GM23248 (cell line): ENCODE measurements at regions not wholly inside any gene's neighbourhood (a gene's known extent, or its start where the extent isn't known, plus 50 kb on each side); places are given as distances from the start of the nearest gene placed in this dataset.
A peak's percentile ranks its signal among the peaks of the same experiment; 100 is the strongest.

Experiments
- DNase-seq: peaks from one replicate; pipeline ENCODE4 v3.0.0-alpha.2; 2015
- H2AFZ ChIP-seq: fragments of 200-600 bp; sonication (generic); 2 replicates; pipeline ENCODE4 v1.6.1; 2016; ENCODE audit warnings: antibody characterized with exemption
- H3F3A ChIP-seq: fragments of 200-600 bp; sonication (generic); 2 replicates; pipeline ENCODE4 v1.6.1; 2016; ENCODE audit warnings: mild to moderate bottlenecking, antibody characterized with exemption, mixed run types; ENCODE audit not compliant: insufficient read depth
- H3K27ac ChIP-seq: fragments of 200-600 bp; sonication (generic); 2 replicates; pipeline ENCODE4 v1.5.1; 2016; ENCODE audit warnings: mild to moderate bottlenecking
- H3K27me3 ChIP-seq: fragments of 200-600 bp; sonication (generic); replicated peaks from 2 replicates; pipeline ENCODE4 v1.6.1; 2016; ENCODE audit warnings: mild to moderate bottlenecking; ENCODE audit not compliant: insufficient read depth
- H3K36me3 ChIP-seq: fragments of 200-600 bp; sonication (generic); 2 replicates; pipeline ENCODE4 v1.6.1; 2016; ENCODE audit warnings: low read depth, mild to moderate bottlenecking
- H3K4me1 ChIP-seq: fragments of 200-600 bp; sonication (generic); 2 replicates; pipeline ENCODE4 v1.6.1; 2016; ENCODE audit warnings: mild to moderate bottlenecking; ENCODE audit not compliant: insufficient read depth
- H3K4me2 ChIP-seq: fragments of 200-600 bp; sonication (generic); one replicate; pipeline ENCODE4 v1.6.1; 2016; ENCODE audit warnings: mild to moderate bottlenecking; ENCODE audit not compliant: unreplicated experiment
- H3K4me3 ChIP-seq: fragments of 200-600 bp; sonication (generic); 2 replicates; pipeline ENCODE4 v1.5.1; 2016; ENCODE audit warnings: mild to moderate bottlenecking
- H3K79me2 ChIP-seq: fragments of 200-600 bp; sonication (generic); 2 replicates; pipeline ENCODE4 v1.6.1; 2016; ENCODE audit warnings: mild to moderate bottlenecking; ENCODE audit not compliant: insufficient read depth
- H3K9ac ChIP-seq: fragments of 200-600 bp; sonication (generic); 2 replicates; pipeline ENCODE4 v1.6.1; 2016; ENCODE audit warnings: mild to moderate bottlenecking
- H3K9me2 ChIP-seq: fragments of 200-600 bp; sonication (generic); 2 replicates; pipeline ENCODE4 v1.6.1; 2016; ENCODE audit warnings: mixed run types, mild to moderate bottlenecking, moderate library complexity; ENCODE audit not compliant: insufficient read depth
- H3K9me3 ChIP-seq: fragments of 200-600 bp; sonication (generic); one replicate; pipeline ENCODE4 v1.6.1; 2017; ENCODE audit warnings: low read depth
- H4K20me1 ChIP-seq: fragments of 200-600 bp; sonication (generic); 2 replicates; pipeline ENCODE4 v1.6.0; 2016; ENCODE audit not compliant: insufficient read depth
- EZH2 ChIP-seq: fragments of 200-600 bp; sonication (generic); IDR thresholded peaks from 2 replicates; pipeline ENCODE4 v1.6.1; 2018; ENCODE audit warnings: antibody characterized with exemption, mild to moderate bottlenecking; ENCODE audit not compliant: insufficient read depth, poor library complexity, severe bottlenecking
- EZH2phosphoT487 ChIP-seq: fragments of 200-600 bp; sonication (generic); IDR thresholded peaks from 2 replicates; pipeline ENCODE4 v1.6.1; 2018; ENCODE audit warnings: antibody characterized with exemption, moderate library complexity, mild to moderate bottlenecking, low read depth; ENCODE audit not compliant: insufficient read depth
- WGBS, 2 experiments: methylation state at CpG; one replicate each; pipeline ENCODE4 v1.1.6; 2015 to 2017; ENCODE audit warnings: low lambda C conversion rate in 2 of 2, low coverage in 1 of 2; ENCODE audit errors: missing lambda C conversion rate in 2 of 2; 5-methylcytosine and 5-hydroxymethylcytosine counted together
- in situ Hi-C: fragments of 300-500 bp; cut with MboI; formaldehyde crosslinking; loops from 2 replicates; pipeline ENCODE4 v1.15.0; 2020

DNA sequence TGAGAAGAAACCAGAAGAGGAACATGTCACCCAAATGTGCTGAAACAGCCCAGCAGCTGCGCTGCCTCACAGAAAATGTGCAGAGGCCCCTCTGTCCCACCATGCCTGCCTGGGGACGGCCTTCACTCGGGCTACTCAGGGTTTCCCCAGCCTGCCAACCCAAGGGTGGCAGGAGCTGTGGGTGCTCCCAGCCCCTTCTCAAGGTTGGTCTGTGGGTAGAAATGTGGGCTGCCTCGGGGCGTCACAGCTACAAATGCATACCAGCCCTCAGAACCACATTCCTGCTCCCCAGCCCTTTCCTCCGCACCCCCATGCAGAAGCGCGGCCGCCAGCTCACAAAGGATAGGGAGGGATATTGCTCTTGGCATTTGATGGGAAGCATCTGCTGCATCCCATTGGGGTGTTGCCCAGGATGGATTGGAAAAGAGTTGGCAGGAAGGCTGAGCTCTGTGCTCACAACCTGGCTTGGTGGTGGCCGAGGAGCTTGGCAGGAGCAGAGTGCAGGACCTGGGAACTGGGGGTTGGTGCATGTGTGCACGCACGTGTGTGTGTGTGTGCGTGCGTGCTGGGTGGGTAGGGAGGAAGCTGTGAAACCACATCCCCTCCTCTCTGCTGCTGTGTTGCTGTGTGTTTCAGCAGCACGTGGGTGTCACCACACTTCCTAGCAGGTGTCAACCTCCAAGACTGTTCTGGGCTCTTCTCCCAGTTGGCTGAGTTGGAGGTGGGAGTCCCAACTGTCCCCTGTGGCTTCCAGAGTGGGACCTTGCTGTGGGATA lies 304.4 kb downstream of the SEC14L1 start:
- Histone ChIP-seq H3K9me2 (no peaks in the 10 kb centered on the region), H3K27me3 (no peaks in the 10 kb centered on the region), H4K20me1 (no peaks in the 10 kb centered on the region; the same call in 1 of the 2 replicates), H3F3A (peaks cover 52% of the 10 kb centered on the region), H2AFZ (no peak overlapping the region), H3K4me3 (no peak overlapping the region), H3K9ac (peak overlapping the region; percentile 65), H3K79me2 (peaks cover 100% of the 10 kb centered on the region), H3K36me3 (no peaks in the 10 kb centered on the region), H3K27ac (peak overlapping the region; percentile 81), H3K4me2 (peak overlapping the region; percentile 8), H3K9me3 (no peaks in the 10 kb centered on the region), H3K4me1 (peaks cover 40% of the 10 kb centered on the region)
- peak; percentile 80 for DNase-seq
- 24% methylated on average over 12 to 15 of the region's 15 CpGs for WGBS, 2 experiments
- in situ Hi-C loops: no loop called here
- TF ChIP-seq EZH2phosphoT487 (no peak), EZH2 (no peak)

DNA sequence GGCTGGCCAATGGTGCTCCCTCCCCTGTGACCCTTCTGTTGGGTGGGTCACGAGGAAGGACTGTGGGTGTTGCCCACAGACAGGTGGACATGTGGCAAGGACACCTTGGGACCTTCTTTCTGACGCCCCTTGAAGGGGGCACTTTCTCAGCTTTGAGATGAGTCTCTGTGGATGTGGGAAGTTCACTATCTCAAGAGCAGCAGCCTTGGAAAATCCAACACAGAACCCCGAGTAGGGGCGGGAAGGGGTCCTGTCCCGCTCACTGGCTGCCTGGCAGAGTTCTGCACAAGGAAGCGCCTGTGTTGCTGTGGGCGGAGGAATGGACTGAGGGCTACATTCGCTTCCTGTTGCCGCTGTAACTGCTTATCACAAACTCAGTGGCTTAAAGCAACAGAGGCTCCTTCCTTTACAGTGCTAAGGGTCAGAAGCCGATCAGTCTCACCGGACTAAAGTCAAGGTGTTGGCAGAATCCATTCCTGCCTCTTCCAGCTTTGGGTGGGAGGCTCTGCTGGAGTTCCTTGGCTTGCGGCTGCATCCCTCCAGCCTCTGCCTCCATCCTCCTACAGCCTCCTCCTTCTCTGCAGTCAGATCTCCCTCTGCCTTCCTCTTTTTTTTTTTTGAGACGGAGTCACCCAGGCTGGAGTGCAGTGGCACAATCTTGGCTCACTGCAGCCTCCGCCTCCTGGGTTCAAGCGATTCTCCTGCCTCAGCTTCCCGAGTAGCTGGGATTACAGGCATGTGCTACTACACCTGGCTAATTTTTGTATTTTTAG lies 305.2 kb downstream of the SEC14L1 start:
- DNase-seq: no peak
- no peak overlapping the region for H2AFZ ChIP-seq
- H3K27me3 ChIP-seq: no peaks in the 10 kb centered on the region
- H3K4me3 ChIP-seq: no peak overlapping the region
- in situ Hi-C loops: no loop called here
- peak overlapping the region; percentile 34; the same call in 1 of the 2 replicates for H3K9ac ChIP-seq
- H3K36me3 ChIP-seq: no peaks in the 10 kb centered on the region
- peak overlapping the region; percentile 81 for H3K27ac ChIP-seq
- TF ChIP-seq EZH2phosphoT487 (no peak), EZH2 (no peak)
- no peaks in the 10 kb centered on the region; the same call in 1 of the 2 replicates for H4K20me1 ChIP-seq
- 86 to 90% methylated on average over 16 of the region's 16 CpGs for WGBS, 2 experiments
- H3K4me1 ChIP-seq: peaks cover 48% of the 10 kb centered on the region
- no peaks in the 10 kb centered on the region for H3K9me3 ChIP-seq
- peaks cover 56% of the 10 kb centered on the region for H3F3A ChIP-seq
- no peaks in the 10 kb centered on the region for H3K9me2 ChIP-seq
- H3K4me2 ChIP-seq: no peak overlapping the region
- H3K79me2 ChIP-seq: peaks cover 100% of the 10 kb centered on the region

DNA sequence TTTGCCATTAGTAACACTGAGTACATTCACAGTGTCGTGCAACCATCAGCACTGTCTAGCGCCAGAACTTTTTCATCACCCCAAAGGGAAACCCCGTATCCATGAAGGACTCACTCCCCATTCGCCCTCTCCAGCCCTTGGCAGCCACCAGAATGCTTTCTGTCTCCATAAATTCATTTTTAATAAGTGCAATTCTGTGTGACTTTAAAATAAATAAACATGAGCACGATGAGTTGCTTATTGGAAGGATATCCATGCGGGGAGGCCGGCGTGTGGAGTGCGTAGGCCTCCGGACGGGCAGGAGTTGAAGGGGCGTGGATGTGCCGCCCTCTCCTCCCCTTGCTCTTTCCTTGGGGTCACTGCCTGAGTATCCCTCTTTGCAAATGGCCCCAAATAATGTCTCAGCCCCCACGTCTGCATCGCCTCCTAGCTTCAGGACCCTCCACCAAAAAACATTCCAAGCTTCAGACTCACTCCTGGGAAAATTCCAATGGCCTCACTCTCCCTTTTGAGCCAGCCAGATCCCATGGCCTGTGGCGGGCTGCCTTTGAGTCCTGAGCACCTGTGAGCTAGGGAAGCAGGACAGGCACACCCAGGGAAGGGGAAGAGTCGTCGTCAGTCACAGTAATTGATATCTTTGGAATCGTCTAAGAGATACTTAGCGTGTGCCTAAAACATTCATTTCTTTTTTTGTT lies 306.3 kb downstream of the SEC14L1 start:
- in situ Hi-C loops: no loop called here

DNA sequence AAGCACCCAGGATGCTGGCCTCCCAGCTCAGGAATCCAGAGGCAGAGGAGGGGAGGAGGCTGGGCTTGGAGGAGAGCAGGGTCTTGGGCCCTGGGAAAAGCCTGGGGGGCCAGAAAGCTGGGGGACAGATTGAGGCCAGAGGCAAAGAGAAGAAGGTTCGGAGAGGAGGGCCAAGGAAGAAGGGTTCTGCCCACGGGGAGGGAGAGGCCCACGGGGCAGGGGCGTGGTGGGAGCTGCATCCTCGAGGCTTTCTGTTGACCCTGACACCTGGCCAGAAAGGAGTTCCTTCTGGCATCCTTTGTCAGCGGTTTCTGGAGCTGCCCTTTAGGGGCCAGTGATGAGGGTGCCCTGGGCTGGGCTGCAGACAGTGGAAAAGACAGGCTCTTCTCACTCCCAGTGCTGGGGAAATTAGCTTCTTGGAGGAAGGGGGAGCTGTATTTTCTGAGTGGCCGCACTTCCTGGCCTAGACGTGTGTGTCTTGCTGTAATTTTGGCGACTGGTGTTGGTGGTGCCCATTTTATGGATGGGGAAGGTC lies 308.7 kb downstream of the SEC14L1 start:
- H3K79me2 ChIP-seq: peaks cover 96% of the 10 kb centered on the region
- no peak for DNase-seq
- peak overlapping the region; percentile 74 for H3K9ac ChIP-seq
- H3K4me2 ChIP-seq: peak overlapping the region; percentile 89
- peaks cover 44% of the 10 kb centered on the region for H3F3A ChIP-seq
- in situ Hi-C loops: no loop called here
- no peaks in the 10 kb centered on the region for H3K36me3 ChIP-seq
- TF ChIP-seq EZH2phosphoT487: no peak
- TF ChIP-seq EZH2: no peak
- no peaks in the 10 kb centered on the region for H3K9me2 ChIP-seq
- 28 to 38% methylated on average over 6 to 9 of the region's 9 CpGs for WGBS, 2 experiments
- 0 out of 2 replicates have a peak, but pooled peaks cover 5% of the 10 kb centered on the region for H4K20me1 ChIP-seq
- no peaks in the 10 kb centered on the region for H3K9me3 ChIP-seq
- H3K4me1 ChIP-seq: peaks cover 52% of the 10 kb centered on the region
- peak overlapping the region; percentile 69 for H3K27ac ChIP-seq
- no peaks in the 10 kb centered on the region for H3K27me3 ChIP-seq
- H2AFZ ChIP-seq: no peak overlapping the region
- peak overlapping the region; percentile 61; the same call in 1 of the 2 replicates for H3K4me3 ChIP-seq

More for the DNA sequence above, 306.3 kb downstream of the SEC14L1 start:
- H3F3A ChIP-seq: peaks cover 57% of the 10 kb centered on the region
- H3K4me1 ChIP-seq: peaks cover 59% of the 10 kb centered on the region
- DNase-seq: no peak
- no peak for TF ChIP-seq EZH2
- TF ChIP-seq EZH2phosphoT487: no peak
- H3K27me3 ChIP-seq: no peaks in the 10 kb centered on the region
- H3K9ac ChIP-seq: no peak overlapping the region
- H3K36me3 ChIP-seq: no peaks in the 10 kb centered on the region
- H4K20me1 ChIP-seq: no peaks in the 10 kb centered on the region; the same call in 1 of the 2 replicates
- H3K9me3 ChIP-seq: no peaks in the 10 kb centered on the region
- no peaks in the 10 kb centered on the region for H3K9me2 ChIP-seq
- no peak overlapping the region for H3K4me3 ChIP-seq
- peaks cover 98% of the 10 kb centered on the region for H3K79me2 ChIP-seq
- no peak overlapping the region for H3K4me2 ChIP-seq
- 89 to 91% methylated on average over 20 of the region's 20 CpGs for WGBS, 2 experiments
- H3K27ac ChIP-seq: no peak overlapping the region
- H2AFZ ChIP-seq: no peak overlapping the region
